CD4-positive, alpha-beta memory T cell (primary cell): ENCODE measurements at regions not wholly inside any gene's neighbourhood (a gene's known extent, or its start where the extent isn't known, plus 50 kb on each side); places are given as distances from the start of the nearest gene placed in this dataset.

ENCODE experiments used
- CTCF ChIA-PET: fragments of 350-600 bp; sonication (Branson Sonifier 250); formaldehyde crosslinking; loops from one replicate; lab custom pipeline; 2021; ENCODE audit warnings: inconsistent platforms; ENCODE audit not compliant: partially characterized antibody; lab: Charles Lee
- POLR2A ChIA-PET: fragments of 350-600 bp; sonication (Branson Sonifier 250); formaldehyde crosslinking; loops from one replicate; lab custom pipeline; 2021; ENCODE audit not compliant: partially characterized antibody; lab: Charles Lee
- DNase-seq, 5 donors: peaks; one replicate each; pipeline versions ENCODE4 v3.0.0 to v3.0.0-alpha.2; 2020 to 2022; ENCODE audit warnings: mixed read lengths in 1 of 5
- H3K27ac ChIP-seq: one replicate; pipeline ENCODE4 v1.7.0; 2013; ENCODE audit warnings: low read depth, low read length
- H3K27me3 ChIP-seq: 2 replicates; pipeline ENCODE4 v1.7.0; 2013; ENCODE audit warnings: mild to moderate bottlenecking, low read length, moderate library complexity; ENCODE audit not compliant: insufficient read depth
- H3K36me3 ChIP-seq: 2 replicates; pipeline ENCODE4 v1.7.0; 2013; ENCODE audit warnings: mild to moderate bottlenecking, low read length, moderate library complexity; ENCODE audit not compliant: insufficient read depth
- H3K4me1 ChIP-seq: 2 replicates; pipeline ENCODE4 v1.7.0; 2013; ENCODE audit warnings: mild to moderate bottlenecking, low read length, moderate library complexity; ENCODE audit not compliant: insufficient read depth
- H3K4me3 ChIP-seq, 2 donors: one replicate each; pipeline ENCODE4 v1.7.0; 2013; ENCODE audit warnings: low read length in 2 of 2, mild to moderate bottlenecking in 1 of 2
- H3K9me3 ChIP-seq, 2 donors: one replicate each; pipeline ENCODE4 v1.7.0; 2013; ENCODE audit warnings: low read length in 2 of 2, control low read depth in 1 of 2; ENCODE audit not compliant: control insufficient read depth in 1 of 2
- H3K27ac Mint-ChIP-seq, 7 donors: one replicate each; pipeline ENCODE4 v1.8.0; 2020 to 2021; ENCODE audit warnings: mixed read lengths in 7 of 7, mild to moderate bottlenecking in 6 of 7, inconsistent platforms in 3 of 7, moderate library complexity in 3 of 7
- H3K27me3 Mint-ChIP-seq, 2 donors: one replicate each; pipeline ENCODE4 v1.8.0; 2020 to 2021; ENCODE audit warnings: mixed read lengths in 2 of 2
- H3K36me3 Mint-ChIP-seq, 2 donors: one replicate each; pipeline ENCODE4 v1.8.0; 2020 to 2021; ENCODE audit warnings: mixed read lengths in 2 of 2, inconsistent platforms in 1 of 2, mild to moderate bottlenecking in 1 of 2
- H3K4me1 Mint-ChIP-seq, 4 donors: one replicate each; pipeline ENCODE4 v1.8.0; 2020 to 2021; ENCODE audit warnings: mixed read lengths in 4 of 4, mild to moderate bottlenecking in 1 of 4
- H3K4me3 Mint-ChIP-seq, 8 donors: one replicate each; pipeline ENCODE4 v1.8.0; 2020 to 2021; ENCODE audit warnings: mixed read lengths in 8 of 8, mild to moderate bottlenecking in 7 of 8, moderate library complexity in 6 of 8, inconsistent platforms in 3 of 8
- H3K9me3 Mint-ChIP-seq, 8 donors: one replicate each; pipeline ENCODE4 v1.8.0; 2020 to 2021; ENCODE audit warnings: mixed read lengths in 8 of 8, mild to moderate bottlenecking in 5 of 8, inconsistent platforms in 3 of 8, moderate library complexity in 1 of 8
- intact Hi-C: fragments of 100-400 bp; cut with micrococcal nuclease; formaldehyde crosslinking; loops from one replicate; pipeline ENCODE4 v1.15.1; 2023

- ChIA-PET CTCF (no interaction called here), POLR2A (no interaction called here)
- H3K4me1 ChIP-seq: peaks cover 18% of the 10 kb centered on the region
- Mint-ChIP-seq H3K27me3 (peaks cover 8% of the 10 kb centered on the region in 2 donors), H3K36me3 (no peaks in the 10 kb centered on the region), H3K27ac (no peak overlapping the region), H3K9me3 (peaks cover 0 to 2% (median 0%) of the 10 kb centered on the region in 8 donors), H3K4me3 (no peak overlapping the region), H3K4me1 (peaks cover 11 to 17% (median 14%) of the 10 kb centered on the region in 4 donors)
- no peak overlapping the region for H3K4me3 ChIP-seq
- H3K36me3 ChIP-seq: no peaks in the 10 kb centered on the region
- DNase-seq: no peak
- H3K9me3 ChIP-seq: no peaks in the 10 kb centered on the region
- H3K27me3 ChIP-seq: no peaks in the 10 kb centered on the region
- intact Hi-C loops: no loop called here
- no peak overlapping the region for H3K27ac ChIP-seq
These were observed 76.8 kb upstream of the GATA2 start for GRCh38 chr3:128569756-128570155.

GRCh38 chr3:128568602-128569490, 75.8 kb upstream of the GATA2 start:
- H3K36me3 ChIP-seq: no peaks in the 10 kb centered on the region
- H3K27me3 Mint-ChIP-seq: peaks cover 8% of the 10 kb centered on the region in 2 donors
- H3K4me1 Mint-ChIP-seq: peaks cover 11 to 16% (median 13%) of the 10 kb centered on the region in 4 donors
- H3K27ac Mint-ChIP-seq: no peak overlapping the region
- CTCF ChIA-PET: interaction anchor here (0.8 kb wide), 1 partner anchor 37 kb away, joined by 3 read pairs; no protein-coding TSS in a partner anchor
- POLR2A ChIA-PET: no interaction called here
- no peak overlapping the region for H3K4me3 Mint-ChIP-seq
- peaks cover 0 to 2% (median 0%) of the 10 kb centered on the region in 8 donors for H3K9me3 Mint-ChIP-seq
- intact Hi-C loops: no loop called here
- H3K27me3 ChIP-seq: no peaks in the 10 kb centered on the region
- no peaks in the 10 kb centered on the region for H3K9me3 ChIP-seq
- H3K27ac ChIP-seq: no peak overlapping the region
- no peak overlapping the region for H3K4me3 ChIP-seq
- H3K4me1 ChIP-seq: peaks cover 17% of the 10 kb centered on the region
- DNase-seq: no peak
- H3K36me3 Mint-ChIP-seq: no peaks in the 10 kb centered on the region

- Histone ChIP-seq H3K27ac (no peak overlapping the region), H3K36me3 (no peaks in the 10 kb centered on the region), H3K4me1 (peaks cover 7% of the 10 kb centered on the region), H3K9me3 (no peaks in the 10 kb centered on the region), H3K27me3 (no peaks in the 10 kb centered on the region), H3K4me3 (no peak overlapping the region)
- Mint-ChIP-seq H3K36me3 (no peaks in the 10 kb centered on the region), H3K27me3 (peaks cover 3 to 5% of the 10 kb centered on the region in 2 donors), H3K9me3 (peaks cover 0 to 2% (median 0%) of the 10 kb centered on the region in 8 donors), H3K4me3 (no peak overlapping the region), H3K4me1 (peaks cover 5 to 6% (median 6%) of the 10 kb centered on the region in 4 donors), H3K27ac (no peak overlapping the region)
- no peak for DNase-seq
- ChIA-PET POLR2A (no interaction called here), CTCF (interaction anchor here (0.8 kb wide), 1 partner anchor 38 kb away, joined by 3 read pairs; no protein-coding TSS in a partner anchor)
- intact Hi-C loops: no loop called here
These were observed 74.8 kb upstream of the GATA2 start for GRCh38 chr3:128567705-128568356.

- Mint-ChIP-seq H3K36me3 (no peaks in the 10 kb centered on the region), H3K9me3 (peaks cover 0 to 2% (median 0%) of the 10 kb centered on the region in 8 donors), H3K4me1 (no peaks in the 10 kb centered on the region), H3K4me3 (no peak overlapping the region), H3K27me3 (peaks cover 3 to 5% of the 10 kb centered on the region in 2 donors), H3K27ac (no peak overlapping the region)
- intact Hi-C loops: no loop called here
- no peak for DNase-seq
- Histone ChIP-seq H3K27ac (no peak overlapping the region), H3K27me3 (no peaks in the 10 kb centered on the region), H3K36me3 (no peaks in the 10 kb centered on the region), H3K9me3 (no peaks in the 10 kb centered on the region), H3K4me1 (no peaks in the 10 kb centered on the region), H3K4me3 (no peak overlapping the region)
- ChIA-PET POLR2A (no interaction called here), CTCF (interaction anchor here (1.1 kb wide), 1 partner anchor 42 kb away, joined by 4 read pairs; no protein-coding TSS in a partner anchor)
These were observed 74.1 kb upstream of the GATA2 start for GRCh38 chr3:128567141-128567540.

- Mint-ChIP-seq H3K27me3 (peaks cover 12 to 16% of the 10 kb centered on the region in 2 donors), H3K4me3 (no peak overlapping the region), H3K27ac (no peak overlapping the region), H3K36me3 (no peaks in the 10 kb centered on the region), H3K4me1 (peaks cover 5 to 8% (median 7%) of the 10 kb centered on the region in 4 donors), H3K9me3 (no peaks in the 10 kb centered on the region)
- POLR2A ChIA-PET: no interaction called here
- H3K4me3 ChIP-seq: no peak overlapping the region
- intact Hi-C loops: no loop called here
- H3K4me1 ChIP-seq: peaks cover 9% of the 10 kb centered on the region
- DNase-seq: no peak
- CTCF ChIA-PET: no interaction called here
- H3K9me3 ChIP-seq: no peaks in the 10 kb centered on the region
- no peaks in the 10 kb centered on the region for H3K27me3 ChIP-seq
- no peaks in the 10 kb centered on the region for H3K36me3 ChIP-seq
- no peak overlapping the region for H3K27ac ChIP-seq
These were observed 70.4 kb upstream of the GATA2 start for GRCh38 chr3:128563439-128563838.

GRCh38 chr3:128561504-128561903, 68.5 kb upstream of the GATA2 start:
- no peaks in the 10 kb centered on the region for H3K9me3 Mint-ChIP-seq
- no peak overlapping the region for H3K4me3 Mint-ChIP-seq
- H3K36me3 ChIP-seq: no peaks in the 10 kb centered on the region
- H3K9me3 ChIP-seq: no peaks in the 10 kb centered on the region
- peaks cover 5 to 8% (median 8%) of the 10 kb centered on the region in 4 donors for H3K4me1 Mint-ChIP-seq
- POLR2A ChIA-PET: no interaction called here
- H3K27ac Mint-ChIP-seq: no peak overlapping the region
- CTCF ChIA-PET: no interaction called here
- no peaks in the 10 kb centered on the region for H3K27me3 ChIP-seq
- DNase-seq: no peak
- no peak overlapping the region for H3K4me3 ChIP-seq
- intact Hi-C loops: no loop called here
- H3K27ac ChIP-seq: no peak overlapping the region
- H3K27me3 Mint-ChIP-seq: peaks cover 21 to 30% of the 10 kb centered on the region in 2 donors
- peaks cover 9% of the 10 kb centered on the region for H3K4me1 ChIP-seq
- no peaks in the 10 kb centered on the region for H3K36me3 Mint-ChIP-seq

- Histone ChIP-seq H3K27ac (no peak overlapping the region), H3K4me1 (peaks cover 9% of the 10 kb centered on the region), H3K36me3 (no peaks in the 10 kb centered on the region), H3K4me3 (no peak overlapping the region), H3K9me3 (no peaks in the 10 kb centered on the region), H3K27me3 (no peaks in the 10 kb centered on the region)
- peaks cover 25 to 30% of the 10 kb centered on the region in 2 donors for H3K27me3 Mint-ChIP-seq
- no peak overlapping the region for H3K27ac Mint-ChIP-seq
- peaks cover 5 to 8% (median 8%) of the 10 kb centered on the region in 4 donors for H3K4me1 Mint-ChIP-seq
- H3K36me3 Mint-ChIP-seq: no peaks in the 10 kb centered on the region
- ChIA-PET POLR2A (no interaction called here), CTCF (no interaction called here)
- no peak for DNase-seq
- intact Hi-C loops: no loop called here
- no peaks in the 10 kb centered on the region for H3K9me3 Mint-ChIP-seq
- H3K4me3 Mint-ChIP-seq: no peak overlapping the region
These were observed 67.8 kb upstream of the GATA2 start for GRCh38 chr3:128560768-128561167.
